NCI-H82 treated with DMSO at 0.1 percent for 48 hours (cell line): ENCODE measurements at regions not wholly inside any gene's neighbourhood (a gene's known extent, or its start where the extent isn't known, plus 50 kb on each side); places are given as distances from the start of the nearest gene placed in this dataset.
"Not testable (repeated sequence)": the region's sequence is repeated elsewhere in the genome, so short reads cannot be mapped to it uniquely, and the experiment has no call there.

Experiments
- DNase-seq: peaks from one replicate; lab custom pipeline; 2025; ENCODE audit not compliant: unreplicated experiment; lab: John Stamatoyannopoulos, UW

GRCh38 chr12:114504311-114504710 is 98.4 kb upstream of the TBX5 start:
- DNase-seq = no peak

- DNase-seq = no peak
Observed at GRCh38 chr12:114501474-114501807, 95.5 kb upstream of the TBX5 start.

- DNase-seq = no peak
Observed at GRCh38 chr12:114500775-114501473, 95.0 kb upstream of the TBX5 start.

GRCh38 chr12:114500131-114500530 is 94.2 kb upstream of the TBX5 start:
- no peak for DNase-seq

GRCh38 chr12:114499338-114499737 is 93.4 kb upstream of the TBX5 start:
- no peak for DNase-seq

GRCh38 chr12:114491916-114492315 is 86.0 kb upstream of the TBX5 start:
- DNase-seq = no peak

- DNase-seq = not testable (repeated sequence)
Observed at GRCh38 chr12:114484822-114485459, 79.0 kb upstream of the TBX5 start.

- DNase-seq = no peak
Observed at GRCh38 chr12:114483996-114484395, 78.1 kb upstream of the TBX5 start.

GRCh38 chr12:114481200-114481535 is 75.2 kb upstream of the TBX5 start:
- DNase-seq = no peak

- no peak for DNase-seq
Observed at GRCh38 chr12:114480337-114481199, 74.6 kb upstream of the TBX5 start.

GRCh38 chr12:114479831-114480230 is 73.9 kb upstream of the TBX5 start:
- no peak for DNase-seq

GRCh38 chr12:114478865-114479264 is 72.9 kb upstream of the TBX5 start:
- no peak for DNase-seq

- no peak for DNase-seq
Observed at GRCh38 chr12:114477989-114478395, 72.0 kb upstream of the TBX5 start.

- DNase-seq = no peak
Observed at GRCh38 chr12:114476159-114476558, 70.2 kb upstream of the TBX5 start.

- DNase-seq = no peak
Observed at GRCh38 chr12:114473717-114474116, 67.8 kb upstream of the TBX5 start.

GRCh38 chr12:114473018-114473417 is 67.1 kb upstream of the TBX5 start:
- DNase-seq = no peak

GRCh38 chr12:114457620-114458019 is 51.7 kb upstream of the TBX5 start:
- no peak for DNase-seq
